VCaP (cell line): ENCODE measurements at regions not wholly inside any gene's neighbourhood (a gene's known extent, or its start where the extent isn't known, plus 50 kb on each side); places are given as distances from the start of the nearest gene placed in this dataset.

Source experiments
- H3K27ac ChIP-seq: fragments of 450-650 bp; 2 replicates; pipeline ENCODE4 v1.5.1; 2017
- TF ChIP-seq, protein P1 (sequence below): fragments of 450-650 bp; conservative IDR thresholded peaks from 2 replicates; pipeline ENCODE4 v1.5.1; 2017; ENCODE audit warnings: mild to moderate bottlenecking, moderate library complexity

DNA sequence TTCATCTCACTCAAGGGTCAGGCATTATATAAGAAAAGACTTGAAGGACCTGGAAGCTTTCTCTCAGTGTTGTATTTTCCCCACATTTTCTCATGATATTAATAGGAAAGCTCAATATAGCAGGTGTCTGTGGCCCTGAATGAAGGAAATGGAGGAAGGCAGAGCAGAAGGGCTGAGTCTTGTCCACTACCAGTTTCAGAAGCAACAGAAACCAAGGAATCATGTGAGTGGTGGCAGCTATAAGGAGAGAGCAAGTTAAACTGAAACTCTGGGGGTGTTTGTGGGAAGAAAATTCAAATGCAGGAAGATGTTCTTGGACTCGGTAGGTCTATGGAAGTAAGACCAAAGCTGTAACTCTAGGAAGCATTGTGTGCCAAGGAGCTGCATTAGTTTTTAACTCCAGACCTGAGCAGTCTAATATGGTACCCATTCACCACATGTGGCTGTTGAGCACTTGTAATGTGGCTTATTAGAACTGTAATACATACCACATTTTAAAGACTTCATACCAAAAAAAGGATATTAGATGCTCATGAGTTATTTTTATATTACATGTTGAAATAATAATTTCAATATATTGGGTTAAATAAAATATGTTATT, 278.8 kb upstream of the GADL1 start:
- TF ChIP-seq, protein P1, sequence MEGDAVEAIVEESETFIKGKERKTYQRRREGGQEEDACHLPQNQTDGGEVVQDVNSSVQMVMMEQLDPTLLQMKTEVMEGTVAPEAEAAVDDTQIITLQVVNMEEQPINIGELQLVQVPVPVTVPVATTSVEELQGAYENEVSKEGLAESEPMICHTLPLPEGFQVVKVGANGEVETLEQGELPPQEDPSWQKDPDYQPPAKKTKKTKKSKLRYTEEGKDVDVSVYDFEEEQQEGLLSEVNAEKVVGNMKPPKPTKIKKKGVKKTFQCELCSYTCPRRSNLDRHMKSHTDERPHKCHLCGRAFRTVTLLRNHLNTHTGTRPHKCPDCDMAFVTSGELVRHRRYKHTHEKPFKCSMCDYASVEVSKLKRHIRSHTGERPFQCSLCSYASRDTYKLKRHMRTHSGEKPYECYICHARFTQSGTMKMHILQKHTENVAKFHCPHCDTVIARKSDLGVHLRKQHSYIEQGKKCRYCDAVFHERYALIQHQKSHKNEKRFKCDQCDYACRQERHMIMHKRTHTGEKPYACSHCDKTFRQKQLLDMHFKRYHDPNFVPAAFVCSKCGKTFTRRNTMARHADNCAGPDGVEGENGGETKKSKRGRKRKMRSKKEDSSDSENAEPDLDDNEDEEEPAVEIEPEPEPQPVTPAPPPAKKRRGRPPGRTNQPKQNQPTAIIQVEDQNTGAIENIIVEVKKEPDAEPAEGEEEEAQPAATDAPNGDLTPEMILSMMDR = no peak
- no peak overlapping the region for H3K27ac ChIP-seq

DNA sequence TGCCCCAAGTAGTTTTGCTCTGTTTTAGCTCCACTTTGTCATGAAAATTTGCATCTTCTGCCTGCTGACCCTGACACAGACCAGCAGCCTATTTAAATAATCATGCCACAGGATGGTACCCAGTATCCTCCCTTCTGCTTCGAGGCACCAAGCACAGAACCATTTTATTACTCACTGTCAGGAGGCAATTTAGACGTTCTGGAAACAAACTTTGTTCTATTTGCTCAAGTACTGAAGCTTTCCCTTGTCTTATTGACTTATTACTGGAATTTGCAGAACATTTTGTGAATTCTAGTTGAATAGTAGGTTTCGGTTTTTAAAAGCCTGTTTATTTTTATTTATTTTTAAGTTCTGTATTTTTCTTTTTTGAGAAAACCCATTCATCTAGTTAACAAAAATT, 279.6 kb upstream of the GADL1 start:
- no peak overlapping the region for H3K27ac ChIP-seq
- TF ChIP-seq, protein P1 = no peak

DNA sequence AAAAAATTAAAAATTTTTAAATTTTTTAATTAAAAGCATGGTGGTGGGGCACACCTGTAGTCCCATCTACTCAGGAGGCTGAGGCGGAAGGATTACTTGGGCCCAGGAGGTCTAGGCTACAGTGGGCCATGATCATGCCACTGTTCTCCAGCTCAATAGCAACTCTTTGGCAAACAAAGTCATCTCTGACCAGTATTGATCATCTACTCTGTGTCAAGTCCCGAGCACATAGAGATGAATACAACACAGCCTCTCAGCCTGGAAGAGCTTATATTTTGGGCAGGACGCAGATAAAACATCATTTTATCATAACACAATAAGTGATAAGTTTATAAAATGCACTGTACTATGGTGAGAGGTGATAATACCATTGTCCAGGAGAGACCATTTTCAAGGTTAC, 281.6 kb upstream of the GADL1 start:
- H3K27ac ChIP-seq = no peak overlapping the region
- TF ChIP-seq, protein P1 = no peak

DNA sequence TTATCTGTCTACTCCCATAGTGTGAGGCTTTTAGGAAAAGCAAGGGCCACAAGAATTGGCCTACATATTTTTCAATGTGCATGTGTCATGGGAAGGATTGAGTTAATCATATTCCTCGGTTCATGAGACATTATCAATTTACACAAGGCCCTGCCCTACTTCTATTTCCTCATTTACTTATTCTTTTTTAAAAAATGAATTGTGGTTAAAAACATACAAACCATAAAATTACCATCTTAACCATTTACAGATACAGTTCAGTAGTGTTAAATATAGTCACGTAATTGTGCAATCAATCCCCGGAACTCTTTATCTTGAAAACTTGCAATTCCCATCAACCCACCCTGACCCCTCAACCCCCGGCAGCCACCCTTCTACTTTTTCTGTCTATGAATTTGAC, 284.0 kb upstream of the GADL1 start:
- TF ChIP-seq, protein P1 = no peak
- H3K27ac ChIP-seq = no peak overlapping the region

DNA sequence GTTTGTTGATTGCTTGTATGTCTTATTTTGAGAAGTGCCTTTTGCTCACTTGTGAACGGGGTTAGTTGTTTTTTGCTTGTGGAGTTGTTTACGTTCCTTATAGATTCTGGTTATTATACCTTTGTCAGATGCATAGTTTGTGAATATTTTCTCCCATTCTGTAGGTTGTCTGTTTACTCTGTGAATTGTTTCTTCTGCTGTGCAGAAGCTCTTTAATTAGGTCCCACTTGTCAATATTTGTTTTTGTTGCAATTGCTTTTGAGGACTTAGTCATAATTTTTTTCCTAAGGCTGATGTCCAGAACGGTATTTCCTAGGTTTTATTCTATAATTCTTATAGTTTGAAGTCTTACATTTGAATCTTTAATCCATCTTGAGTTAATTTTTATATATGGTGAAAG, 285.3 kb upstream of the GADL1 start:
- TF ChIP-seq, protein P1 = no peak
- no peak overlapping the region for H3K27ac ChIP-seq

DNA sequence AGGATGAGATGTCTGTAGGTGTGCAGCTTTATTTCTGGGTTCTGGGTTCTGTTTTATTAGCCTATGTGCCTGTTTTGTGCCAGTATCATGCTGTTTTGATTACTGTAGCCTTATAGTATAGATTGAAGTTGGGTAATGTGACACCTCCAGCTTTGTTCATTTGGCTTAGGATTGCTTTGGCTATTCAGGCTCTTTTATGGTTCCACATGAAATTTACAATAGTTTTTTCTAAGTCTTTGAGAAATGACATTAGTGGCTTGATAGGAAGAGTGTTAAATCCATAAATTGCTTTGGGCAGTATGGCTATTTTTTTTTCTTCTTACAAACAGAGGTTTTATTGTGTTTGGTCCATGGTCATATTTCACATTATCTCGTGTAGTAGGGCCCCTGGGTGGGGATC, 285.8 kb upstream of the GADL1 start:
- TF ChIP-seq, protein P1 = no peak
- H3K27ac ChIP-seq = no peak overlapping the region

DNA sequence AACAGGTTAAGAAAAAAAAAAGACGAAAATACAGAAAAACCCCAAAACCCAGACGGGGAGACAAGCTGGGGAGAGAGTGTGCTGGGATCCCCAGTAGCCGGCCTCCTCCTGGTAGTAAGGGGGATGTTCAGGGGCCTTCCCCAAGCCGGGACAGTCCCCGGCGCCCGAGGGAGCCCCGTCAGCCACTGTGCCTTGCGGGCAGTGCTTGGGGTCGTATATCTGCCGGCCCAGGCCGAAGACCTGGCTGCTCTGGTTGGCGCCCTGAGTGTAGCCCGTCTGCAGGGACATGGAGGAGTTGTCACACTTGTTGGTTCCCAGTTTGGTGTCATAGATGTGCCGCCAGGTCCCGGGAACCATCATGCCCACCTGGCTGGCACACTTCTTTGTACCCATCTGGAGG, 287.2 kb upstream of the GADL1 start:
- no peak overlapping the region for H3K27ac ChIP-seq
- TF ChIP-seq, protein P1 = no peak
